NCI-H1092 (cell line): ENCODE measurements at regions not wholly inside any gene's neighbourhood (a gene's known extent, or its start where the extent isn't known, plus 50 kb on each side); places are given as distances from the start of the nearest gene placed in this dataset.

Experiments
- DNase-seq: peaks from one replicate; lab custom pipeline; 2025; lab: John Stamatoyannopoulos, UW

DNA sequence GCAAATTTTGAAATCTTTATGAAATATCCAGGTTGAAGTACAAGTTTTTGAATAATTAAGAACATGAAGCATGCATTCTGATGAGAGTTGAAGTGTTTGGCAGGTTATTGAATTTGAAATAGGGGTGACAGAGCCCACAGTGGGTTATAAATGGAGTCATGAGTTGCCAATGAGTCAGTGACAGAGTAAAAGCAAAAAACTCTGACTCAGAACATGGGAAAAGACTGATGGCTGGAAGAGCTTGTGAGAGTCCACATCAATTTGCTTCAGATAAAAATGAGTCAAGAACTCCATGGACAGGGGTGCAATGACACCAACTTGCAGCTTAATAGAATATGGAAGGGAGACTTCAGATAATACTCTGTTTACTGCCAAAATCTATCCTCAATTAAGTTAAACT, 105.3 kb downstream of the SLC6A15 start:
- no peak for DNase-seq

DNA sequence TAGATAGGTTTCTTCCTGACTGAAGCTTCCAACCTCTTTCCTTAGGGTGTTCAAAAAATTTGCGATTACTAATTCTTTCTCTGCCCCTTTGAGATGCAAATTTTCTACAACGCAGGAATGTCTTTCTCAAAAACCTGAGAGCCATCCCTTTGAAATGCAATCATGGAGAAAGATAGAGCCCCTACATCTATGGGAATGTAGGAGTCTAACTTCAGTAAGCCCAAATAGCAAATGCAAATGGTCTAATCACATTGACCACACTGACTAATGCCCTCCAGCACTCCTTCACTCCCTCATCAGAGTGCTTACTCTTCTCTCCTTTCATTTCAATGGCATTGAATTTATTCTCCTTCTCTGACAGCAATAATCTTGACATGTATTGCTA, 107.1 kb downstream of the SLC6A15 start:
- no peak for DNase-seq

DNA sequence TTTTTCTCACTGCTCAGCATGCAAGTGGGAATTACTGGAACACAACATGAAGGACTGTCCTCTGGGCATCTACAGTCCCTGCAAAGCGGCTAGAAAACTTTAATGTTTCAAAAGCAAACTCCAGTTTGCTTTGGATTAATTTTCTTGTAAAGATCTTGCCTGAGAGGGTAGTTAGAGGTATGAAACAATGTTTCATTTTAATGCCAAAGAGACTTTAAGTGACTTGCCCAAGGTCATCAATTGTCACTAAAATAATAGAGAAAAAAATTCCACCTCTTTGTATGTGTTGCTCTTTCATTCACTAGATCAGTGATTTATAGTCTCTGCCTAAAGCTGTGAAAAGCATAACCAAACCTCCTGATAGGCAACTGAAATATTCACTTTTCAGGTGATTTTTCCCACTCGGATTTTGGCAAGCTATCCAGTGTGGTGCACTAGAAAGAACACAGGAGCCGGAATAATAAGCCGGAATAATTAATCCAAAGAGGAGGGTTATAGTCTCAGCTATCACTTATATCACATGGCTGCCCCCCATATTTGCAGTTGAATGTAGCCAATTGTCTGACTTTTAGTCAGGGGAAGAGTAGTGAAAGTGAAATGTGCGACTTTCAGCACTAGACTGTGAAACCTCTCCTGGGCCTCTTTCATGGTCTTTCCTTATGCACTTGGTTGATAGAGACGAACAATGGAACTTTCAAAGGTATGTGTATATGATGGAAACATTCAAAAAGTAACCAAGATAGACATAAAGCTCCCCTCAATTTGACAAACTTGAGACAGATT, 107.7 kb downstream of the SLC6A15 start:
- DNase-seq: no peak

DNA sequence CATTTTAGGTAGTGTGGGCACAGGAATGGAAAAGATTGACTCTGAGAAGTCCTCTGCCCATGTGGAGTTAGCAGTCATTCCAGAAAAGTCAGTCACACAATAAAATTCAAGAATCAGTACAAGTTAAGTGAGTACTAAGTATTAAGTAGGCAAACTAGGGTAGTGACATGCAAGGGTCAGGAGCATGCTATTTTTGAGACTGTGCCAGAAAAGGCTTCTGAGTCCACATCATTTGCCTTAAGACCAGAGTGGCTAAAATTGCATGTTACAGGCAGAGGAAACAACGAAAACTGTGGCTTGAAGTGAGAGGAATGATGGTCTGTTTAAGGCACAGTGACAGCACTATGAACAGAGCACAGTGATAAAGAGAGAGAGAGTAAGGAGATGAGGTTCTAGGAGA, 108.9 kb downstream of the SLC6A15 start:
- DNase-seq: no peak

DNA sequence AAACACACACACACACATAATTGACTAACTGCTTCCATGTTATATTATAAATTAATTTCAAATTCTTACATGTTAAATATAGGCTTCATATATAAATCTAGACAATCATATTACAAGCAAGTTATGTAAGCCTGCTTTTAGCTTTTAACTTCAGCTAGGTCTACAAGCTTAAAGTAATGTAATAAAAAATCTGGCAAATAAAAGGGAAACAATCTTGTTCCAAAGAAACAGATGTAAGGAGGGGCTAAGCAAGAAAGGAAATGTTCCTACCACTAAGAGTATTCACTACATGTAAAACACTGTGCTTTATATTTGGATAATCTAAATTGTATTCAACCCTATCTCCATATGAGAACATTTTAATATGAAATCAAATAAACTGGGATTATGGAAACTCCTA, 110.4 kb downstream of the SLC6A15 start:
- DNase-seq: no peak

DNA sequence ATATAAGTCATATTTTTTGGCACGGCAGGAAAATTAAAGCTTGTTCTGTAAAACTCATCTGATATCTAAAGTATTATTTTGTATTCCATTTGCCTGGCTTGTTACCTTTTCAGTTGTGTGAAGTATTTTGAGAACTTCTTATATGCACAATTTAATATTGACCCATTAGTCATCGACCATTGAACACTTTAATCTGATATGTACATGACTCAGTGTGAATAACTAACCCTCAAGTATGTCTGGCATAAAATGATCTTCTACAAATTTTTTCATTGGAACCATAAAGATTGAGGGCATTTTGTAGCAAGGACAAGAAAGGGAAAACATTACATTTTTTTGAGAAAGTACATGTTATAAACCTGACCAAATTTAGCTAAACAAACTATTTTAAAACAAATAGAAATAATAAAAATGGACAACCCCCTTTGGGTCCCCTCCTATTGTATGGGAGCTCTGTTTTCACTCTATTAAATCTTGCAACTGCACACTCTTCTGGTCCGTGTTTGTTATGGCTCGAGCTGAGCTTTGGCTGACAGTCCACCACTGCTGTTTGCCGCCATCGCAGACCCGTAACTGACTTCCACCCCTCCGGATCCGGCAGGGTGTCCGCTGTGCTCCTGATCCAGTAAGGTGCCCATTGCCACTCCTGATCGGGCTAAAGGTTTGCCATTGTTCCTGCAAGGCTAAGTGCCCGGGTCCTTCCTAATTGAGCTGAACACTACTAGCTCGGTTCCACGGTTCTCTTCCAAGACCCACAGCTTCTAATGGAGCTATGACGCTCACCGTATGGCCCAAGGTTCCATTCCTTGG, 118.8 kb downstream of the SLC6A15 start:
- DNase-seq: no peak

DNA sequence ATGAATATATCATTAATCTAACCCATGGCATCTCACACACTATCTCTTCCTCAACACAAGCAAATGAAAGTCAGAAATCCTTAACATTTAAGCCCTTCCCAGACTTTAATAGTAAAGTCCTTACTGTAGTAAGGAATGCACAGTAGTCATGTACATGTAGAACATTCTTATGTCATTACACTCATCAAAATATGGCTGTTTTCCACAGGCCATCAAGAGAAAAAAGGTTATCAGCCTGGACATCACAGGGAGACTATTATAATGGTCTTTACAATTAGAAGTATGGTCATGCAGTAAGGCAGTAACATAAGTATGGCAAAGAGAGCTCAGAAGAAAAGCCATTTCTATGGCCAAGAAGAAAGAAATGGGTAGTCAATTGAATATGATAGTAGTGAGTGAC, 121.2 kb downstream of the SLC6A15 start:
- DNase-seq: no peak

DNA sequence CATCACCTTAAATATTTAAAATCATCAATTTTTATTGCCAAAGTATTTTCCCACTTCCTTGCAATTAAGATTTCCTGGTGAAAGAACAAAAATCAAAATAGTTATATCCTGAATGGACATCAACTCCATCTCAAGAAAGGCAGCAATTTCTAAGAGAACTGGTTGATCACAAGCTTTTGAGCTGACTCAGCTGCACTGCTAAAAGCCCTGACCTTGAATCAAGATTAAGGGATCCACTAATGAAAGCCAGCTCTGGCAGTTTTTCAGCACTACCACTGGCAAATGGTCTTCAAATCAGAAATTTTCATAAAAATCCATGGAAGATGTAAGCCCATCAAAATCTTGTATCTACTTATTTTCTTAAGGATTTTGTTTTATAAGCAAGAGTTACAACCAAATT, 123.4 kb downstream of the SLC6A15 start:
- no peak for DNase-seq

DNA sequence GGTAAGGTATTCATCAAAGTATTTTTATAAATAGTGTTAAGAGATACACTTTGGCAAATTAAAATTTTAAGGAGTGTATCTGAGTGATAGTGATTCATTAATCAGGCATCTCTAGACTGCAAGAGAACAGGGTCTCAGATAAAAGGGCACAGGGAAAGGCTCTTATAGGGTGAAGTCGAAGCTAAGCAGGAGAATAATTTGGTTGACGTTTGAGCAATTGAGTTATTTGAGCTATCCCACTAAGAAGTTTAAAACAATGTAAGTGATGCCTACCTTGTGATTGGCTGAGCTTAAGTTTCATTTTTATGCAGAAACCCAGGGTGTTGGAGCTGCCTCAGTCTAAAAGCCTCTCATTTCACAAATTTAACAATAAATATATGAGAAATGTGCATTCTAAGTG, 125.3 kb downstream of the SLC6A15 start:
- DNase-seq: no peak

DNA sequence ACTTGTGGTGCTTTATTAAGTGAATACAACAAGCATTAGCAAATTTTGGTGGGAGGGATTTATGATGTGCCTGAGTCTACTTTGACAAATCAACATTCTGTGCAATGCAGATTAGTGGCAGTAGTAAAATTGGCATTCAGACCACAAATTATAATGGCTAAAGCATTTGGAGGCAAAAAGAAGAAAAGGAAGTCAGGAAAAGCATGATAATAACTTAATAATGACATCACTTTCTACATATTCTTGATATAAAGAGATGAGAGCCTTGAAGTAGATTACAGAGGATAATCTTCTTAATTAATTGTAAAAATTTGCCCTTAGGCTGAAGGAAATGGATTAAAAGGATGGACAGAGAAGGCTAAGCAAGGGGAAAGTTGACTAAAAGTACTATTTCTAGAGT, 126.0 kb downstream of the SLC6A15 start:
- no peak for DNase-seq

DNA sequence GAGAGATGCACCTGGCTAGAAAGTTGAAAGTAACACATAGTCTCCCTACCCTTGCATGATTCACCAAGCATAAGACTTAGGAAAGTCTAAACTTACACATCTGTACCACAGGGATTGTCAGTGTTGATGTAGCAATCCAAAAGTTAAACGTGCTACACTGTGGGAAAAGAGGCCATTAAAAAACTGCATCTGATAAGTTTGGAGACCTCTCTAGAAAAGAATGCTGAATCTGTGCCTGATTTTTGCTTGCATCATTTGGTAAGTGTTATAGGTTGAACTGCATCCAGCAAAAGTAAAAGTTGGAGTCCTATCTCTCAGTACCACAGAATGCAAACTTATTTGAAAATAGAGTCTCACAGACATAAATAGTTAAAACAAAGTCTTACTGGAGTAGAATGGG, 126.6 kb downstream of the SLC6A15 start:
- no peak for DNase-seq

DNA sequence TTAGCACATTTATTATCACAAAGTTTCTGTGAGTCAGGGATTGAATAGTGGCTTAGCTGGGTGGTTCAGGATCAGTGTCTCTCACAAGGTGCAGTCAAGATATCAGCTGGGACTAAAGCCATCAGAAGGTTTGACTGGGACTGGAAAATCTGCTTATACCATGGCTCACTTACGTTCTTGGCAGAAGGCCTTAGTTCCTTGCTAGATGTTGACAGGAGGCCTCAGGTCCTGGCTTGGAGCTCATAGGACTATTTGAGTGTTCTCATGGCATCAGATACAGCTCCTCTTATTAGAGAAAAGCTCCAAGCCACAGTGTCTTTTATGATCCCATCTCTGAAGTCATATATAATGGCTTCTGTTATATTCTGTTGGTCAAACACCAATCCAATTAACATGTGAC, 127.3 kb downstream of the SLC6A15 start:
- no peak for DNase-seq

DNA sequence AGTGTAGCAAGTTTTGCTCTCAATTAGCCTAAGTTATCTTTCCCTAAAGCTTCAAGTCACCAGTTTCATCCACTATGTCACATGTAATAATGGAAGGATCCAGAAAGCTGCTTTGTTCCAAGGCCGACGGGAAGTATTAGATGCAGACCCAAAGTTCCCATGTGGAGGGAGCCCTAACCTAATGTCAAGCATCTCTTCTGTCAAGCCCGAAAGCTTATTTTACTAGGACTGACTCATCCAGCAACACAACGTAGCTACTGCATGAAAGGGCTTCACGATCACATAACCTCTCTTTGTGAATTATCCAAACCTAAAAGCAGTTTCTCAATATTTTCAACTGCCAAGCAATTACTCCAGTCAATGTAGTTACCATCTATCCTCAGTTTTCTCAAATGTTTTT, 133.4 kb downstream of the SLC6A15 start:
- DNase-seq: no peak

DNA sequence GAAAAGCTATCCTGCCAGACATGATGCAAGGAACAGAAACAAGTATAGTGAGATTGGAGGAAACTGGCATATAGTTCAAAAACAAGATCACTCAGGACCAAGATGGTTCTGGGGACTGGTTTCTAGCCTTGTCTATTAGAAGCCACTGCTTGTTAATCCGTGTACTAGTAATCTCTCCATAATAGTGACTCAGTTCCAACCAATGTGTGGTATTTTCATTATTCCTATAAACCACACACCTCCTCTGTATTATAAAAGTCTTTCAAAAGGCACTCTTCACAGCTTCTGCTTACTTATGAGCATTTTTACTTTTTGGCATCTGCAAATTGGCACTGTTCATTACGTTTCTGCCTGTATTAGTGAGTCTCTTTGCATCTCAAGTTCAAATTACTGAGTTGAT, 140.3 kb downstream of the SLC6A15 start:
- no peak for DNase-seq

DNA sequence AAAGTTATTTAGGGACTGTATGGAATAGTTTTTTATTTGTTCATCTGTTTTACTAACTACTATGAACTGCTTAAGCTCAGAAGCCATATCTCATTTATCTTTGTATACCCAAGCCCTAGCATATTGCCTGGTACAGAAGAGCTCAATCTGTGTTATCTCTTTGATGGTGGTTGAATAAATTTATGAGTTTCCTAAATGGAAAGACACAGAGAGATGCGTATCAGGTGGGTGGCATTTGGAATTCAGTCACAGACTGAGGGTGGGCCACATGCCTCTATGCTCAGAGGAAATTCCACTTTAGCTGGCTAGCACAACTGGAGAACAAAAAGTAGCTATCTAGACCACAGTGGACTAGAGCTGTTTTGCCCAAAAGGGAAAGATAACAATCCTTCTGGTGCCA, 145.5 kb downstream of the SLC6A15 start:
- DNase-seq: no peak

DNA sequence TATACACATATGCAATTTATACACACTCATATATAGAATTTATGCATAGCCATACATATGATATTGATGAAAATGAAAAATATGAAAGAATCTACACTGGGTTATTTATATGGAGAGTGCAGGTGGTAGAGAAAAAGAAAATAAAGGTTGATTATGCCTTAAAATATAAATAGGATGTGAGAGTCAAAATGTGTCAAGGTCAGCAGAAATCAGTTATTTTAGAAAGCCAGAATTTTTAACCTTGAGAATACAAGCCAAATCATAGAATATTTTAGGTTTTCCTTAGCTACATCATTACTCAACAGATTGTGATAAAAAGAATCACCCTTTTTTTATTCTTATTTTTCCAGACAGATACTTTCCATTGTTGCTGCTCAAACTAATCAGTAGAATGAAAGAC, 146.2 kb downstream of the SLC6A15 start:
- DNase-seq: no peak

DNA sequence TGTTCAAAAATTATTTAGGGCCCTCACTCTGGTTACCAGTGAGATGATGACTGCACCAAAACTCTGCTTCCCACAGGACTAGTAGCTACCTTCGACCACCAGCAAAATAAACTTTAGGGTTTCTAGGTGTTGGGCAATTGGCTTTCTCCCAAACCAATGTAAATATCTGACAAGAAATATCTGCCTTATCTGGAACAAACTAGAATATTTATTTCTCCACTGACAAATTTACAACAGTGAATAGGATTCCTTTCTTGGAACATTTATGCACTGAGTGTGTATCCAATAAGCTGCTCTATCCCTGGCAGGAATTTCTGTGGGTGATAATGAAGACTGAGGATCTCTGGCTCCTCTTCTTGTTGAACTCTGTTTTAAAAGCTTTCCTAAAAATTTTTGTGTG, 148.6 kb downstream of the SLC6A15 start:
- DNase-seq: no peak

DNA sequence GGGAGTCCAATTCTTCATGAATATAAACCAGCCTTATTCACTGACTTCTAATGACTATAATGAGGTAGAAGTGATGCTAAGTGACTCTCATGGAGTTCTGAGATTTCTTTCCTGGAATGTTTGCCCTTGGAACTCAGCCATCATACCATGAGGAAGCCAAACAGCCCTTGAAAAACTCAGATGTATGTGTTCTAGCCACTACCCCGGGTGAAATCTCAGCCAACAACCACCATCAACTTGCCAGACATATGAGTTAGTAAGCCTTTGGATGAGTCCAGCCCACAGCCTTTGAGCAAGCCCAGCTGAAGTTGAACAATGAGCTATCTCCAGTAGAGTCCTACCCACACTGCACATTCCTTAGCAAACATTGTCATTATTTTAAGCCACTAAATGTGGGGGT, 149.5 kb downstream of the SLC6A15 start:
- DNase-seq: no peak

DNA sequence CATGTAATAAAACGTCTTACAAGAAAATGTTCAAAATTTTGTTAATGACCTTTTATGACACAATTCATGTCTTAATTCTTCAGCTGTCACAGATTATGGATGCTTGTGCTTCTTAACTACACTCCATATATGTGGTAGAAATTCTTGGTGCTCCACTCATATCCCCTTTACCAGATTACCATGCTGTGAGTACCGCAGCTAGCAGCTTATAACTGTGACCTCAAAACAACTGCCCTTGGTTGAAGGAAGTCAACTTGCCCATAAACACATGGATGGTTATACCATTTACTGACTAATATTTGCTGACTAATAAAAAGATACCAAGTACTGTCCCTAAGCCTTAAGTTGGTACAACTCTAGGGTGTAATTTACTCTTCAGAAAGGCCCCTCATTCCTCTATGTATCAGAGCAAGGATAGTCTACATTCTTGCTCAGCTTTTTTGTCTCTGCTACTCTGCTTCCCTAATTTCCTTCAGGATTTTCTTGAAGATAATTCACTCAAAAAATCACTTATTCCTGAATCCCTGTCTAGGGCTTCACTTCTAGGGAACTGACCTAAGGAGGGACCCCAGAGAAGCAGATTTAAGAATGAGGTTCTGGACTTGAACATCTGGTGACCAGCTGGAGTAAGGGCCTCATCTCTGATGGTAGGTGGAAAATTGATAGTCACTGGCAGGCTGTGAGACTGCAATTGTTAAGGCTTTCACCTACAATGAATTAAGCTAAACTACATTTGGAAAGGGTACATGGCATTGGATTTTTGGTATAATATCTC, 152.3 kb downstream of the SLC6A15 start:
- DNase-seq: no peak

DNA sequence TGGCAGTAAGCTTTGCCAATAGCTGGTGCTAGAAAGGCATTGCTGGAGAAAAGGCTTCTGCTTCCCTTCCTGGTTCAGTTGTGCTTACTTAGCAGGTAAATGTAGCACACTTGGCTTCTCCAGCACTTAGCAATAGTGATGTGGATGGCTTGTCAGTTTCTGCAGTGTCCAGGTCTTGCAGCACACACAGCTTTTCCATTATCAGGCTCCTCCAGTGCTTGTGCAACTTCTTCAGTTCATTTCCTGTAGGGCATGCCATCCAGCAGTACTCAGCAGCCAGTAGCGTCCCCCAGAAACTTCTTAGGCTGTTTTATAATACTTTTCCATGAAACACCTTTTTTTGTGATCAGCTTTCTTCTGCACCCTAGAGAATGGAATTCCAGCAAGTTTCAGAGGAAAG, 154.6 kb downstream of the SLC6A15 start:
- no peak for DNase-seq

DNA sequence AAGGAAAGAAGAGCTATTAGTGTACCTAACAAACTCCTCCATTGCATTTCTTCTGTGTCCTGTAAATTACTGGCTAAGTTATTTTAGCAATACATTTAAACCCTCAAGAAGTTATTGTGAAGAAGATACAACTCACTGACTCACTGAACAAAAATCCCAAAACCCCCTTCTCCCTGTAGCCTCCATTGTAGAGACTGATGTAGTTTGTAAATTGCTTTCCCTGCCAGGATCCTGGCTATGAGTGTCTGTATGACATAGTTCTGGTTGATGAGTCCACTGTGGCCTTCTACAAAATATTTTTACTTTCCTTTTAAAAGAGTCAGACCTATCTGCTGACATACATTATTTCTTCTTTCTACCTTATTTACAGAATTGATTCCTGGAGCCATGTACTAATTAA, 155.6 kb downstream of the SLC6A15 start:
- no peak for DNase-seq

DNA sequence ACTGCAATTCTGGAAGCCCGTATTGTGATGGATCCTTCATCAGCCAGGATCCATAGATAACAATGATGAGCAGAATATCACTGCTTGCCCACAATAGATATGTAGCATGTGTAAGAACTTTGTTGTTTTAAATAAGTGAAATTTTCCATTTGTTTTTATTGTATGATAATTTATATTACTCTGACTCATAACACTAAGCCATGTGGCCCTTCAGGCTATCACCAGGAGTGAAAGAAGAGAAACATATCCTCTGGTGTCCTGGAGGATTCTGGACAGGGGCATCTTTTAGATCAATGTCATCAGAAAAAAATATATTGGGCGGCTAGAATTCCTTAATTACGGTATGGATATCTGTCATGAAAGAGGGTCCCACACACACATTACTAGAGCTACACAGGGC, 167.5 kb downstream of the SLC6A15 start:
- DNase-seq: no peak

DNA sequence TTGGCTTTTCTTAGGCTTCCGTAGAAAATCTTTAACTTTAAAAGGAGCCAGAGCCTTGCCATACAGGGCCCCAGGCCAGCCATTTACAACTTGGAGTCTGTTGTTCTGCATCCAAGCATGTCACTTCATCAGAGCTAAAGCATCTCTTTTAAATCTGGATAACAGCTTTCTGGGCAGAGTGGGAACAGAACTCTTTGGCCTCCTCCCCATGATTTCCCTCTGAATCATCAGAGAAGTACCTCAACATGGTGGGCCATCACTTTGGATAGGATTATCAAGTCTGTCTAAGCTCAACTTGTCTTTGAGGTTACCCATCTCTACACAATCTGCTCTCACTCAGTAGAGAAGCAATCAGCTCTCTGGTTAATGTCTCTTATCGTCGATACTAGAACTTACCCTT, 170.9 kb downstream of the SLC6A15 start:
- no peak for DNase-seq
